GM10266 (cell line): ENCODE measurements at regions not wholly inside any gene's neighbourhood (a gene's known extent, or its start where the extent isn't known, plus 50 kb on each side); places are given as distances from the start of the nearest gene placed in this dataset.

Experiments
- DNase-seq: peaks from one replicate; pipeline ENCODE4 v3.0.0; 2012; ENCODE audit errors: extremely low spot score
- CTCF ChIP-seq: IDR thresholded peaks from 2 replicates; pipeline ENCODE4 v1.5.1; 2012; ENCODE audit warnings: mild to moderate bottlenecking, low read depth; ENCODE audit not compliant: control insufficient read depth, insufficient read depth; ENCODE audit errors: missing control alignments

- peak; percentile 70 for TF ChIP-seq CTCF
- DNase-seq = no peak
These were observed 383.5 kb downstream of the OMA1 start for GRCh38 chr1:58162952-58163550.

- DNase-seq = no peak
- no peak for TF ChIP-seq CTCF
These were observed 387.1 kb downstream of the OMA1 start for GRCh38 chr1:58159434-58159830.

- DNase-seq = no peak
- TF ChIP-seq CTCF = no peak
These were observed 387.8 kb downstream of the OMA1 start for GRCh38 chr1:58158506-58159433.

DNA sequence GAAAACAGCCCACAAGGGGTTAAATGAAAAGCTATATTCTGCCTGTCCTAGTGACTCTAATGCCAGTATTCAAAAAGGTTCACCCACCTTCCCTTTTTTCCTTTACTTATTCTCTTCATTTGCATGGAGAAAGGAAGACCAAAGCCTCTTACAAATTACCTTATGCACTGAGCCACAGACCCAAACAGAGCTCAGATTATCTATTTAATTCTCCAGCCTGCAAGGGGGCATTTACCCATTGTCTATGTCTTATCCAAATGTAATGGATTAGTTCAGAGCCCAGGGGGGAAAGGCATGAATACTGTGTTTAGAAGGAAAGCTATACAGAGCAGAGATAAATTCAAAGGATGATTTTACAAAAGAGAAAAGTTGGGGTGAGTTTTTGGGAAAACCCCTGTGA, 388.5 kb downstream of the OMA1 start:
- no peak for DNase-seq
- TF ChIP-seq CTCF = no peak

- no peak for TF ChIP-seq CTCF
- no peak for DNase-seq
These were observed 389.3 kb downstream of the OMA1 start for GRCh38 chr1:58157256-58157655.

- DNase-seq = no peak
- TF ChIP-seq CTCF = no peak
These were observed 389.7 kb downstream of the OMA1 start for GRCh38 chr1:58156831-58157230.

DNA sequence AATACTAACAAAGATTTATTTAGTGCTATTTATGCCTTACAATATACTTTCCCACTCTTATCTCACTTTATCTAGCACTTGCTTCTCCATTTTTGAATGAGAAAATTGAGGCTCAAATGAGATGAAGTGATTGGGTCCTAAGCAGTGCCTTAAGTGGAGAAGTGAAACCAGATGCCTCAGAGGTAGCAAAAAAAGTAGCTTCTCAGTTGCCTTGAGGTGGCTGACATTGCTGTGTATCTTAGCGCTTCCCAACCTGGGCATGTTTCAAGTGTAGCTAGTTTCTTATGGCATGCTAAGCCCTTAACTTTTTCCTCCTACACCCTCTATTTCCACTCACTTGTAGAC, 390.4 kb downstream of the OMA1 start:
- no peak for DNase-seq
- TF ChIP-seq CTCF = no peak
